Lung (tissue), 11 donors: ENCODE measurements at regions not wholly inside any gene's neighbourhood (a gene's known extent, or its start where the extent isn't known, plus 50 kb on each side); places are given as distances from the start of the nearest gene placed in this dataset.
A peak's percentile ranks its signal among the peaks of the same experiment; 100 is the strongest.

Experiments used
- ATAC-seq: fragments of 200-7000 bp; cut with Tn5 transposase; one replicate; pipeline ENCODE4 v1.9.1; 2020; ENCODE audit warnings: moderate number of reproducible peaks; ENCODE audit not compliant: insufficient read depth, low FRiP score
- DNase-seq, 3 donors: peaks; one replicate each; pipeline ENCODE4 v3.0.0-alpha.2; 2013 to 2017
- H3K27ac ChIP-seq, 2 donors: one replicate each; pipeline ENCODE4 v1.5.1; 2013; ENCODE audit warnings: mild to moderate bottlenecking in 2 of 2, moderate library complexity in 2 of 2, control low read depth in 1 of 2, inconsistent platforms in 1 of 2, low read depth in 1 of 2, low read length in 1 of 2
- H3K27me3 ChIP-seq, 3 donors: one replicate each; pipeline ENCODE4 v1.5.1; 2013; ENCODE audit warnings: low read length in 2 of 3; ENCODE audit not compliant: control insufficient read depth in 3 of 3, insufficient read depth in 3 of 3
- H3K36me3 ChIP-seq, 4 donors: one replicate each; pipeline ENCODE4 v1.5.1; 2013; ENCODE audit warnings: low read length in 4 of 4, mild to moderate bottlenecking in 1 of 4, moderate library complexity in 1 of 4; ENCODE audit not compliant: control insufficient read depth in 4 of 4, insufficient read depth in 4 of 4
- H3K4me1 ChIP-seq, 5 donors: one replicate each; pipeline ENCODE4 v1.5.1; 2013; ENCODE audit warnings: low read length in 5 of 5, mild to moderate bottlenecking in 2 of 5, moderate library complexity in 1 of 5; ENCODE audit not compliant: control insufficient read depth in 5 of 5, insufficient read depth in 5 of 5
- H3K4me3 ChIP-seq: one replicate; pipeline ENCODE4 v1.5.1; 2013; ENCODE audit warnings: mild to moderate bottlenecking, control low read depth, moderate library complexity
- H3K9ac ChIP-seq, 2 donors: one replicate each; pipeline ENCODE4 v1.5.1; 2013; ENCODE audit warnings: low read length in 2 of 2, control low read depth in 1 of 2; ENCODE audit not compliant: insufficient read depth in 1 of 2
- H3K9me3 ChIP-seq, 4 donors: one replicate each; pipeline ENCODE4 v1.5.1; 2013; ENCODE audit warnings: low read length in 3 of 4, mild to moderate bottlenecking in 1 of 4, moderate library complexity in 1 of 4; ENCODE audit not compliant: control insufficient read depth in 4 of 4, insufficient read depth in 3 of 4
- WGBS, 2 donors: extraction: QIAGEN DNeasy Blood & Tissue Kit; methylation state at CpG; one replicate each; pipeline ENCODE4 v1.1.7; 2013; 5-methylcytosine and 5-hydroxymethylcytosine counted together
- TF ChIP-seq, protein P1 (sequence below): IDR thresholded peaks from 2 replicates; pipeline ENCODE4 v1.5.1; 2012; ENCODE audit warnings: mild to moderate bottlenecking; ENCODE audit errors: control extremely low read depth, extremely low read depth
- donor health status: control.
- donor health status: control.
- donor health status: Bipolar disorder and iron deficiency.
- donor health status: healthy.
- donor health status: DM: yes; HTN: yes; CAD: no.

DNA sequence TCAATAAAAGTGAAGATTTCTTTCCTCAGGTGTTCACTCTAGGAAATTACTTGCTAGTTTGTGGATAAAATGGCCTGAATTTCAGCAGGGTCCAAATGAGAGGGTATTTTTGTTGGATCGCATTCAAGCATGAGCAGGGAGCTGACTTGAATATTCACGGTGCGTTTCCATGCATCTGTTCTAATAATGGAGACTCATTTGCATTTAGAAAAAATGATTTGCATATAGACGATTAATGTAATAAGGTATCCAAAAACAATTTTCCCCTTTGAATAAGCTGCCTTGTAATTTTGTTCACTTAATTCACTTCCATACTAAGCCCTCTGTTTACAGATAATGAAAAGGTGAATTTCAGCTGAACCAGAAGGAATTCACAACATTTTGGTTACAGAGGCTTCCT is 130.9 kb upstream of the AJAP1 start:
- H3K36me3 ChIP-seq = no peaks in the 10 kb centered on the region
- peaks cover 0 to under 1% (median 0%) of the 10 kb centered on the region in 4 donors for H3K9me3 ChIP-seq
- H3K4me1 ChIP-seq = peaks cover 0 to 8% (median 0%) of the 10 kb centered on the region in 5 donors
- no peak overlapping the region for H3K4me3 ChIP-seq
- no peak overlapping the region for H3K27ac ChIP-seq
- peaks cover 0 to 22% (median 7%) of the 10 kb centered on the region in 3 donors for H3K27me3 ChIP-seq
- WGBS, 2 donors = 89 to 93% methylated on average over 4 of the region's 4 CpGs
- ATAC-seq = no peak
- DNase-seq = no peak
- TF ChIP-seq, protein P1, sequence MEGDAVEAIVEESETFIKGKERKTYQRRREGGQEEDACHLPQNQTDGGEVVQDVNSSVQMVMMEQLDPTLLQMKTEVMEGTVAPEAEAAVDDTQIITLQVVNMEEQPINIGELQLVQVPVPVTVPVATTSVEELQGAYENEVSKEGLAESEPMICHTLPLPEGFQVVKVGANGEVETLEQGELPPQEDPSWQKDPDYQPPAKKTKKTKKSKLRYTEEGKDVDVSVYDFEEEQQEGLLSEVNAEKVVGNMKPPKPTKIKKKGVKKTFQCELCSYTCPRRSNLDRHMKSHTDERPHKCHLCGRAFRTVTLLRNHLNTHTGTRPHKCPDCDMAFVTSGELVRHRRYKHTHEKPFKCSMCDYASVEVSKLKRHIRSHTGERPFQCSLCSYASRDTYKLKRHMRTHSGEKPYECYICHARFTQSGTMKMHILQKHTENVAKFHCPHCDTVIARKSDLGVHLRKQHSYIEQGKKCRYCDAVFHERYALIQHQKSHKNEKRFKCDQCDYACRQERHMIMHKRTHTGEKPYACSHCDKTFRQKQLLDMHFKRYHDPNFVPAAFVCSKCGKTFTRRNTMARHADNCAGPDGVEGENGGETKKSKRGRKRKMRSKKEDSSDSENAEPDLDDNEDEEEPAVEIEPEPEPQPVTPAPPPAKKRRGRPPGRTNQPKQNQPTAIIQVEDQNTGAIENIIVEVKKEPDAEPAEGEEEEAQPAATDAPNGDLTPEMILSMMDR = no peak
- no peak overlapping the region for H3K9ac ChIP-seq

DNA sequence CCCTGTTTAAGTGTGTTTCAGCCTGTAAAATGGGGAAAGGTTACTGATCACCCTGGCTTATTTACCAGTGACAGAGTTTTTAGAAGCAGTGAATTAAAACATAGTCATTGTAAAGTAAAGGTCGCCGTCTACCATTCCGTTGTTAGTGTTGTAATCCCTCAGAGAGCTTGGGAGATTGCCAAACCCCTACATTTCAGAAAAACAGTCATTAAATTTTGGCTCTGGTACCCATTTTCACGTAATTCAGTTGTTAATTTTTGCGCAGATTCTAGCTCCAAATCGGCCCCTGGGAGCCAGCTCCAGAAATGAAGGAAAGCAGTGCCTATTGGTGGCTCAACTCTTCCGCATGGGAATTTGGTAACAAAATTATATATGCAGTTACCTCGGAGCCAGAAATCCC is 127.7 kb upstream of the AJAP1 start:
- peaks cover 3 to 34% (median 8%) of the 10 kb centered on the region in 3 donors for H3K27me3 ChIP-seq
- ATAC-seq (no peak), DNase-seq (peak in 2 of 3 donors; percentile 29 to 61)
- no peak overlapping the region for H3K4me3 ChIP-seq
- H3K4me1 ChIP-seq = peaks cover 0 to 8% (median 0%) of the 10 kb centered on the region in 5 donors
- H3K27ac ChIP-seq = no peak overlapping the region
- TF ChIP-seq, protein P1 = no peak
- H3K9me3 ChIP-seq = peaks cover 0 to 7% (median 0%) of the 10 kb centered on the region in 4 donors
- H3K9ac ChIP-seq = no peak overlapping the region
- WGBS, 2 donors = 70 to 78% methylated on average over 8 of the region's 8 CpGs
- H3K36me3 ChIP-seq = no peaks in the 10 kb centered on the region

DNA sequence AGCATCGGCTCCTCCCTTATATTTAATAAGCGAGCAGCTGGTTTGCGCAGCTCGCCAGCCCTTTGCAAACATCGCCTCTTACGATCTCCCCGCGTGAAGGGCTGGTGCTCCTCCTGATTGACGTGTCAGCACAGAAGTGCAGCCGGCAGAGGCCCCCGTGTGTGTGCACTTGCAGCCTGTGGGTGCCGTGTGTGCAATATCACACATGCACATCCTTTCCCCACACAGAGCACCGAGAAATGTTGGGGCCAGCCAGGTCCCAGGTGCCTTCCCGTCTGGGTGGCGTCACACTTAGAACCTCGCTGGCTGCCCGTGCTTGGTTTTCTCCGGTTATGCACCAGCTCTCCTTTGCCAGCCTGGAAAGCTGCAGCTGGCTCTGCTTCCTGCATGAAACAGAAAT is 126.6 kb upstream of the AJAP1 start:
- WGBS, 2 donors = 57 to 75% methylated on average over 18 of the region's 18 CpGs
- ATAC-seq (no peak), DNase-seq (no peak)
- TF ChIP-seq, protein P1 = no peak
- Histone ChIP-seq H3K4me1 (peaks cover 0 to 8% (median 0%) of the 10 kb centered on the region in 5 donors), H3K9me3 (peaks cover 0 to 8% (median 0%) of the 10 kb centered on the region in 4 donors), H3K4me3 (no peak overlapping the region), H3K9ac (no peak overlapping the region), H3K27ac (no peak overlapping the region), H3K27me3 (peaks cover 3 to 37% (median 8%) of the 10 kb centered on the region in 3 donors), H3K36me3 (no peaks in the 10 kb centered on the region)

DNA sequence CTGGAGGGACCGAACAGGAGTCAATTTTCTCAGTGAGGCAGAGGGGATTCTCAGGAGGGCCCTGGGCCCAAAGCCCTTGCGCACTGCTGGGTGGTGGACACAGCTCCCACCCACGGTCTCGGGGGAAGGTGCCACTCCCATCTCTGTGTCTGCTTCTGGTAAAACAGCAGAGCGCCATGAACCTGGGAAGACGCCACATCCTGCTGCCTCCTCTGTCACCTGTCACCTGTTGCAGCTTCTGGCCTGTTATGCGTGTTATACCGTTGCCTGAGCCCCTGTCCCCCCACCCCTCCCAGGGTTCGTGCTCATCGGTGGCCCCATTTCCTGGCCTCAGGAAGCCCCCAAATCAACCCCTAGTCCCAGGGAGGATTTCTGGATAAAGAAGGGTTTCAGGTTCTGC is 125.8 kb upstream of the AJAP1 start:
- DNase-seq (no peak), ATAC-seq (no peak)
- no peak overlapping the region for H3K4me3 ChIP-seq
- TF ChIP-seq, protein P1 = no peak
- H3K4me1 ChIP-seq = peaks cover 0 to 8% (median 0%) of the 10 kb centered on the region in 5 donors
- peaks cover 3 to 35% (median 8%) of the 10 kb centered on the region in 3 donors for H3K27me3 ChIP-seq
- H3K36me3 ChIP-seq = no peaks in the 10 kb centered on the region
- no peak overlapping the region for H3K9ac ChIP-seq
- 79 to 91% methylated on average over 10 of the region's 10 CpGs for whole genome bisulfite sequencing, 2 donors
- no peak overlapping the region for H3K27ac ChIP-seq
- H3K9me3 ChIP-seq = peaks cover 0 to 8% (median 0%) of the 10 kb centered on the region in 4 donors
